Neural crest cell (in vitro differentiated cells): ENCODE measurements at regions not wholly inside any gene's neighbourhood (a gene's known extent, or its start where the extent isn't known, plus 50 kb on each side); places are given as distances from the start of the nearest gene placed in this dataset.
"Not testable (repeated sequence)": the region's sequence is repeated elsewhere in the genome, so short reads cannot be mapped to it uniquely, and the experiment has no call there.

Experiments
- DNase-seq: peaks from one replicate; pipeline ENCODE4 v3.0.0; 2021; ENCODE audit warnings: low read depth, mixed read lengths, low spot score
- H3K27ac Mint-ChIP-seq: one replicate; pipeline ENCODE4 v1.8.0; 2021; ENCODE audit warnings: mild to moderate bottlenecking, mixed read lengths; ENCODE audit not compliant: unreplicated experiment
- H3K27me3 Mint-ChIP-seq: 2 replicates; pipeline ENCODE4 v1.8.0; 2021; ENCODE audit warnings: low read depth, mild to moderate bottlenecking, mixed read lengths
- H3K36me3 Mint-ChIP-seq: 2 replicates; pipeline ENCODE4 v1.8.0; 2021; ENCODE audit warnings: low read depth, mild to moderate bottlenecking, mixed read lengths
- H3K4me1 Mint-ChIP-seq: 2 replicates; pipeline ENCODE4 v1.8.0; 2021; ENCODE audit warnings: mixed read lengths
- H3K4me3 Mint-ChIP-seq: one replicate; pipeline ENCODE4 v1.8.0; 2021; ENCODE audit warnings: mild to moderate bottlenecking, mixed read lengths
- H3K9me3 Mint-ChIP-seq: 2 replicates; pipeline ENCODE4 v1.8.0; 2021; ENCODE audit warnings: mixed read lengths
- TF ChIP-seq, protein P1 (sequence below): fragments of 200-600 bp; sonication (generic); conservative IDR thresholded peaks from 2 replicates; pipeline ENCODE4 v1.5.0; 2021; ENCODE audit warnings: antibody characterized with exemption, mild to moderate bottlenecking

- no peaks in the 10 kb centered on the region for H3K27me3 Mint-ChIP-seq
- TF ChIP-seq, protein P1, sequence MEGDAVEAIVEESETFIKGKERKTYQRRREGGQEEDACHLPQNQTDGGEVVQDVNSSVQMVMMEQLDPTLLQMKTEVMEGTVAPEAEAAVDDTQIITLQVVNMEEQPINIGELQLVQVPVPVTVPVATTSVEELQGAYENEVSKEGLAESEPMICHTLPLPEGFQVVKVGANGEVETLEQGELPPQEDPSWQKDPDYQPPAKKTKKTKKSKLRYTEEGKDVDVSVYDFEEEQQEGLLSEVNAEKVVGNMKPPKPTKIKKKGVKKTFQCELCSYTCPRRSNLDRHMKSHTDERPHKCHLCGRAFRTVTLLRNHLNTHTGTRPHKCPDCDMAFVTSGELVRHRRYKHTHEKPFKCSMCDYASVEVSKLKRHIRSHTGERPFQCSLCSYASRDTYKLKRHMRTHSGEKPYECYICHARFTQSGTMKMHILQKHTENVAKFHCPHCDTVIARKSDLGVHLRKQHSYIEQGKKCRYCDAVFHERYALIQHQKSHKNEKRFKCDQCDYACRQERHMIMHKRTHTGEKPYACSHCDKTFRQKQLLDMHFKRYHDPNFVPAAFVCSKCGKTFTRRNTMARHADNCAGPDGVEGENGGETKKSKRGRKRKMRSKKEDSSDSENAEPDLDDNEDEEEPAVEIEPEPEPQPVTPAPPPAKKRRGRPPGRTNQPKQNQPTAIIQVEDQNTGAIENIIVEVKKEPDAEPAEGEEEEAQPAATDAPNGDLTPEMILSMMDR: no peak
- H3K27ac Mint-ChIP-seq: no peak overlapping the region
- peaks cover 7% of the 10 kb centered on the region for H3K4me1 Mint-ChIP-seq
- peaks cover 2% of the 10 kb centered on the region for H3K9me3 Mint-ChIP-seq
- no peak overlapping the region for H3K4me3 Mint-ChIP-seq
- no peaks in the 10 kb centered on the region for H3K36me3 Mint-ChIP-seq
- DNase-seq: no peak
These were observed 336.7 kb upstream of the ID2 start for GRCh38 chr2:8345200-8345599.

DNA sequence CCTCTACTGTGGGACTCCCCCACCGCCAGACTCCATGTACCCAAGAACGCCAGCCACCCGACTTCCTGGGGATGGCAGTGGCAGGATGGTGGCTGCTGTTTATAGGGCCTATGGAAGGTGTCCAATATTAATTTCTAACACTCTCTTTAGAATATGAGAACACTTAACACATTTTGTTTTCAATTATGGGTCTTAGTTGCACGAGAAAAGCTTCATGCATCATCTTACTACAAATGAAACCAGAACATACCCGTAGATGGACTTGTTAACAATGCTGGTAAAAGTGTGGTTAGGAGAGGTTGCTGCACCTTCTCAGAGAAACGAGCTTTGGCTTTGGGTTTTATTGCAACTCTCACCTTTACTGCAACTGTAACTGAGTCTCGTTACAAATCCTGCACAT lies 335.6 kb upstream of the ID2 start:
- Mint-ChIP-seq H3K27me3 (no peaks in the 10 kb centered on the region), H3K9me3 (no peaks in the 10 kb centered on the region), H3K36me3 (no peaks in the 10 kb centered on the region), H3K4me3 (no peak overlapping the region), H3K27ac (no peak overlapping the region), H3K4me1 (peaks cover 7% of the 10 kb centered on the region)
- TF ChIP-seq, protein P1: no peak
- no peak for DNase-seq

DNA sequence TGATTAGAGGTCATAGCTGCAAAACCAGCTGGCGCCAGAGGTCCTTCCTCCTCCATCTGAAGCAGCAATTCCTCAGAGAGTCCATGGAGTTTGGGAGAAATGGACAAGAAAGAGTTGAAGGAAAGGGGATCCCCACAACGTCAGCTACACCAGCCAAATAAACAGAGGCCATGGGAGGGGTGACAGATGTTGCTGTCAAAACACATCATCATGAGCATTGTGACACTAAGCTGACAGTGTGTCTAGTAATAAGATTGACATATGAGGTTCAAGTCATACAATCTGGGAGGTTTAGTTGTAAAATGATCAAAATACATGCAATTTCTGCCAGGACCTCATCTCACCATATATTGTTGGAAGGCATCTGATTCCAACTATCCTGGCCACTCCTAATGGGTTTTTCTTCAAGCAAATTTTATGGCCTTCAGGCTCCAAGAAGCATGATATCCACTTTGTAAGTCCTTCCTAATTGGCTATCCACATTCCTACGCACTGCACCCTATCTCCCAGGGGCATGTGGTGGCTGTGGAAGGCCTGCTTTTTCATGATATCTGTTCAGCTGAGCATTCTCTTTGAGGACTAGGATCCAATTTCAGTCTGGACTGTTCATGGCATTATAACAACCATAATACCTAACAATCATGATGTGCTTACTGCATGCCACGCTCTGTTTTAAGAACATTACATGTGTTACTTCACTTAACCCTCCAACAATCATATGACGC lies 335.0 kb upstream of the ID2 start:
- Mint-ChIP-seq H3K4me3 (no peak overlapping the region), H3K36me3 (no peaks in the 10 kb centered on the region), H3K4me1 (peaks cover 7% of the 10 kb centered on the region)

GRCh38 chr2:8348911-8349310 lies 332.9 kb upstream of the ID2 start:
- H3K36me3 Mint-ChIP-seq, H3K9me3 Mint-ChIP-seq, H3K27ac Mint-ChIP-seq, DNase-seq, H3K4me3 Mint-ChIP-seq, H3K4me1 Mint-ChIP-seq, H3K27me3 Mint-ChIP-seq: not testable (repeated sequence)

More for the DNA sequence above, 335.0 kb upstream of the ID2 start:
- DNase-seq: no peak
- no peak overlapping the region for H3K27ac Mint-ChIP-seq
- H3K9me3 Mint-ChIP-seq: no peaks in the 10 kb centered on the region
- TF ChIP-seq, protein P1: no peak
- H3K27me3 Mint-ChIP-seq: no peaks in the 10 kb centered on the region

GRCh38 chr2:8352296-8352695 lies 329.6 kb upstream of the ID2 start:
- TF ChIP-seq, protein P1: no peak
- peaks cover 3% of the 10 kb centered on the region for H3K9me3 Mint-ChIP-seq
- H3K36me3 Mint-ChIP-seq: no peaks in the 10 kb centered on the region
- no peak overlapping the region for H3K27ac Mint-ChIP-seq
- no peaks in the 10 kb centered on the region for H3K27me3 Mint-ChIP-seq
- H3K4me1 Mint-ChIP-seq: no peaks in the 10 kb centered on the region
- H3K4me3 Mint-ChIP-seq: no peak overlapping the region
- DNase-seq: no peak

DNA sequence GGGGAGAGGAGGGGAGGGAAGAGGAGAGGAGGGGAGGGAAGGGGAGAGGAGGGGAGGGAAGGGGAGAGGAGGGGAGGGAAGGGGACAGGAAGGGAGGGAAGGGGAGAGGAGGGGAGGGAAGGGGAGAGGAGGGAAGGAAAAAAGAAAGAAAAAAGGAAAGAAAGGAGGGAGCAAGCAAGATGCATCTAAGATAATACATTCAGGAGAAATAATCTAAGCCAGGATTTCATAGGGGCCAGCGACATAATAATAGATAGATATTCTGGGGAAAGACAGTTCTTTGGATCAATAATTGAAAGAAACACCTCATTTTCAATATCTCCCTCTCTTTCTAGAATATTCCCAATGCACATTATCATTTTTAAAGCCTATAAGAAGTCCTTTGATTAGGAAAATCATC lies 328.9 kb upstream of the ID2 start:
- Mint-ChIP-seq H3K9me3 (peaks cover 3% of the 10 kb centered on the region), H3K27me3 (no peaks in the 10 kb centered on the region), H3K4me1 (no peaks in the 10 kb centered on the region), H3K36me3 (no peaks in the 10 kb centered on the region), H3K27ac (no peak overlapping the region), H3K4me3 (no peak overlapping the region)
- TF ChIP-seq, protein P1: no peak
- DNase-seq: no peak
